Mesodermal cell (in vitro differentiated cells): ENCODE measurements at regions not wholly inside any gene's neighbourhood (a gene's known extent, or its start where the extent isn't known, plus 50 kb on each side); places are given as distances from the start of the nearest gene placed in this dataset.

Experiments
- H3K27ac ChIP-seq: 2 replicates; pipeline ENCODE4 v1.7.0; 2013; ENCODE audit warnings: mild to moderate bottlenecking, low read depth, low read length, moderate library complexity; ENCODE audit not compliant: severe bottlenecking
- H3K36me3 ChIP-seq: 2 replicates; pipeline ENCODE4 v1.7.1; 2013; ENCODE audit warnings: mild to moderate bottlenecking, low read length, moderate library complexity; ENCODE audit not compliant: control insufficient read depth, insufficient read depth
- H3K4me1 ChIP-seq: one replicate; pipeline ENCODE4 v1.7.1; 2013; ENCODE audit warnings: mild to moderate bottlenecking, low read length; ENCODE audit not compliant: insufficient read depth, control insufficient read depth, poor library complexity, severe bottlenecking
- H3K4me3 ChIP-seq: 2 replicates; pipeline ENCODE4 v1.7.0; 2013; ENCODE audit warnings: low read length, control low read depth, mild to moderate bottlenecking; ENCODE audit not compliant: insufficient read depth, poor library complexity, severe bottlenecking; ENCODE audit errors: extremely low read depth
- H3K9me3 ChIP-seq: 2 replicates; pipeline ENCODE4 v1.7.1; 2013; ENCODE audit warnings: mild to moderate bottlenecking, low read length, moderate library complexity; ENCODE audit not compliant: control insufficient read depth
- WGBS, 2 experiments: methylation state at CpG; one replicate each; pipeline ENCODE4 v1.1.5; 2013; ENCODE audit warnings: missing lambda C conversion rate in 2 of 2; ENCODE audit not compliant: insufficient coverage in 2 of 2; 5-methylcytosine and 5-hydroxymethylcytosine counted together

- WGBS, 2 experiments = 88 to 100% methylated on average over 1 of the region's 2 CpGs
- Histone ChIP-seq H3K4me1 (peaks cover 9% of the 10 kb centered on the region), H3K4me3 (no peak overlapping the region), H3K9me3 (no peaks in the 10 kb centered on the region), H3K27ac (peak overlapping the region; percentile 26), H3K36me3 (no peaks in the 10 kb centered on the region)
Observed at GRCh38 chr10:128642502-128642901, 516.3 kb upstream of the MKI67 start.

- H3K27ac ChIP-seq = no peak overlapping the region
- 100% methylated on average over 1 of the region's 1 CpG; no CpG with 5 or more reads in 1 of the 2 experiments for WGBS, 2 experiments
- H3K9me3 ChIP-seq = no peaks in the 10 kb centered on the region
- H3K36me3 ChIP-seq = no peaks in the 10 kb centered on the region
- H3K4me3 ChIP-seq = no peak overlapping the region
- H3K4me1 ChIP-seq = peaks cover 9% of the 10 kb centered on the region
Observed at GRCh38 chr10:128643658-128644057, 517.4 kb upstream of the MKI67 start.

GRCh38 chr10:128645486-128645885, 519.3 kb upstream of the MKI67 start:
- Histone ChIP-seq H3K9me3 (no peaks in the 10 kb centered on the region), H3K27ac (no peak overlapping the region), H3K36me3 (no peaks in the 10 kb centered on the region), H3K4me1 (peaks cover 9% of the 10 kb centered on the region), H3K4me3 (no peak overlapping the region)
- 83% methylated on average over 1 of the region's 2 CpGs; no CpG with 5 or more reads in 1 of the 2 experiments for WGBS, 2 experiments

GRCh38 chr10:128646956-128647355, 520.7 kb upstream of the MKI67 start:
- Histone ChIP-seq H3K27ac (no peak overlapping the region), H3K4me1 (peaks cover 8% of the 10 kb centered on the region), H3K4me3 (no peak overlapping the region), H3K9me3 (no peaks in the 10 kb centered on the region), H3K36me3 (no peaks in the 10 kb centered on the region)
- WGBS, 2 experiments = 79 to 81% methylated on average over 8 of the region's 10 CpGs

- Histone ChIP-seq H3K4me1 (no peaks in the 10 kb centered on the region), H3K36me3 (no peaks in the 10 kb centered on the region), H3K9me3 (no peaks in the 10 kb centered on the region), H3K27ac (no peak overlapping the region), H3K4me3 (no peak overlapping the region)
- 82 to 84% methylated on average over 7 to 9 of the region's 11 CpGs for WGBS, 2 experiments
Observed at GRCh38 chr10:128657548-128657947, 531.3 kb upstream of the MKI67 start.

- Histone ChIP-seq H3K9me3 (no peaks in the 10 kb centered on the region), H3K4me1 (no peaks in the 10 kb centered on the region), H3K4me3 (no peak overlapping the region), H3K36me3 (no peaks in the 10 kb centered on the region), H3K27ac (no peak overlapping the region)
- 63 to 95% methylated on average over 2 to 4 of the region's 5 CpGs for WGBS, 2 experiments
Observed at GRCh38 chr10:128660726-128661125, 534.5 kb upstream of the MKI67 start.

GRCh38 chr10:128661404-128662197, 535.4 kb upstream of the MKI67 start:
- no peaks in the 10 kb centered on the region for H3K36me3 ChIP-seq
- WGBS, 2 experiments = 91 to 94% methylated on average over 4 to 6 of the region's 7 CpGs
- no peaks in the 10 kb centered on the region for H3K9me3 ChIP-seq
- H3K4me1 ChIP-seq = no peaks in the 10 kb centered on the region
- no peak overlapping the region for H3K27ac ChIP-seq
- H3K4me3 ChIP-seq = no peak overlapping the region

- Histone ChIP-seq H3K9me3 (no peaks in the 10 kb centered on the region), H3K4me1 (no peaks in the 10 kb centered on the region), H3K4me3 (no peak overlapping the region), H3K27ac (no peak overlapping the region), H3K36me3 (no peaks in the 10 kb centered on the region)
- WGBS, 2 experiments = 100% methylated on average over 1 of the region's 3 CpGs; no CpG with 5 or more reads in 1 of the 2 experiments
Observed at GRCh38 chr10:128662520-128662919, 536.3 kb upstream of the MKI67 start.

GRCh38 chr10:128664729-128665128, 538.5 kb upstream of the MKI67 start:
- H3K4me1 ChIP-seq = no peaks in the 10 kb centered on the region
- H3K9me3 ChIP-seq = no peaks in the 10 kb centered on the region
- H3K27ac ChIP-seq = no peak overlapping the region
- H3K36me3 ChIP-seq = no peaks in the 10 kb centered on the region
- no peak overlapping the region for H3K4me3 ChIP-seq
- 70 to 92% methylated on average over 2 of the region's 3 CpGs for WGBS, 2 experiments

GRCh38 chr10:128675405-128675804, 549.2 kb upstream of the MKI67 start:
- Histone ChIP-seq H3K9me3 (no peaks in the 10 kb centered on the region), H3K36me3 (no peaks in the 10 kb centered on the region), H3K27ac (no peak overlapping the region), H3K4me1 (no peaks in the 10 kb centered on the region), H3K4me3 (no peak overlapping the region)
- 86 to 88% methylated on average over 3 to 6 of the region's 6 CpGs for WGBS, 2 experiments

GRCh38 chr10:128680116-128680515, 553.9 kb upstream of the MKI67 start:
- Histone ChIP-seq H3K27ac (no peak overlapping the region), H3K9me3 (no peaks in the 10 kb centered on the region), H3K4me3 (no peak overlapping the region), H3K36me3 (no peaks in the 10 kb centered on the region), H3K4me1 (no peaks in the 10 kb centered on the region)
- 82 to 94% methylated on average over 5 to 8 of the region's 8 CpGs for WGBS, 2 experiments
